SKM-1 treated with dmso at 0.1 percent for 144 hours (cell line): ENCODE measurements at regions not wholly inside any gene's neighbourhood (a gene's known extent, or its start where the extent isn't known, plus 50 kb on each side); places are given as distances from the start of the nearest gene placed in this dataset.
"Not testable (repeated sequence)": the region's sequence is repeated elsewhere in the genome, so short reads cannot be mapped to it uniquely, and the experiment has no call there.

Experiments
- DNase-seq: peaks from one replicate; lab custom pipeline; 2025; ENCODE audit not compliant: unreplicated experiment; lab: John Stamatoyannopoulos, UW

- DNase-seq, result no peak
These were observed 355.7 kb upstream of the CDH8 start for GRCh38 chr16:62391940-62392339.

- DNase-seq, result no peak
These were observed 354.9 kb upstream of the CDH8 start for GRCh38 chr16:62391134-62391533.

GRCh38 chr16:62390214-62390613 is 354.0 kb upstream of the CDH8 start:
- DNase-seq, result no peak

- DNase-seq, result no peak
These were observed 350.2 kb upstream of the CDH8 start for GRCh38 chr16:62386411-62386810.

GRCh38 chr16:62383941-62384340 is 347.7 kb upstream of the CDH8 start:
- no peak for DNase-seq

- no peak for DNase-seq
These were observed 334.2 kb upstream of the CDH8 start for GRCh38 chr16:62370445-62370844.

GRCh38 chr16:62363501-62363900 is 327.3 kb upstream of the CDH8 start:
- no peak for DNase-seq

GRCh38 chr16:62353355-62353754 is 317.1 kb upstream of the CDH8 start:
- no peak for DNase-seq

GRCh38 chr16:62342216-62342615 is 306.0 kb upstream of the CDH8 start:
- DNase-seq, result no peak

GRCh38 chr16:62335356-62335755 is 299.1 kb upstream of the CDH8 start:
- DNase-seq, result no peak

- no peak for DNase-seq
These were observed 285.4 kb upstream of the CDH8 start for GRCh38 chr16:62321606-62322005.

- no peak for DNase-seq
These were observed 262.4 kb upstream of the CDH8 start for GRCh38 chr16:62298600-62298999.

- DNase-seq, result no peak
These were observed 258.2 kb upstream of the CDH8 start for GRCh38 chr16:62294213-62294972.

GRCh38 chr16:62288990-62289629 is 252.9 kb upstream of the CDH8 start:
- DNase-seq, result no peak

GRCh38 chr16:62280506-62280905 is 244.3 kb upstream of the CDH8 start:
- no peak for DNase-seq

- DNase-seq, result no peak
These were observed 241.7 kb upstream of the CDH8 start for GRCh38 chr16:62277942-62278341.

- DNase-seq, result no peak
These were observed 240.4 kb upstream of the CDH8 start for GRCh38 chr16:62276637-62277036.

GRCh38 chr16:62272035-62272434 is 235.8 kb upstream of the CDH8 start:
- DNase-seq, result no peak

- no peak for DNase-seq
These were observed 225.5 kb upstream of the CDH8 start for GRCh38 chr16:62261760-62262159.

- DNase-seq, result not testable (repeated sequence)
These were observed 222.7 kb upstream of the CDH8 start for GRCh38 chr16:62258931-62259435.

- DNase-seq, result no peak
These were observed 220.2 kb upstream of the CDH8 start for GRCh38 chr16:62256406-62256805.

GRCh38 chr16:62254847-62255246 is 218.6 kb upstream of the CDH8 start:
- DNase-seq, result no peak

- DNase-seq, result no peak
These were observed 218.1 kb upstream of the CDH8 start for GRCh38 chr16:62254372-62254771.
